ENCODE measurements at regions not wholly inside any gene's neighbourhood (a gene's known extent, or its start where the extent isn't known, plus 50 kb on each side); places are given as distances from the start of the nearest gene placed in this dataset.
"Not testable (repeated sequence)": the region's sequence is repeated elsewhere in the genome, so short reads cannot be mapped to it uniquely, and the experiment has no call there.

DNA sequence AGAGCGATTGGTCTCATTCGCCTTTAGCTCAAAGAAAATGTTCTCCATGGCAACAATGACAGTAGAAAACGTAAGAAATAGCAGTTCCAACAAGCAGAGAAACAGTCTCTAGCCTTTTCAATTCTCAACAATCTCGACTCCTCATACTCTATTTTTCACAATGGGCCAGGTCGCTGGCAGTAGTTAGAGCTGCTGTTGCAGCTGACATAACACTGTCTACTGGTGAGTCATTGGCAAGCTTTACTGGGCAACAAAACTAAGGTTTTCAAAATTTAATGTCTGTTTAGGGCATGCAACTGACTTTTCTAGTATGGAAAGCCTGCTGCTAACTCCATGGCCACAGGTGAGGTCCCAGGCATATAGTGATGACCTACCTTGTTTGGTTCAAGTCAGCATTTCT, 221.1 kb upstream of the KAZN start:
- in situ Hi-C loops (cut with HindIII; ENCODE audit: low sequenced_read_pairs), result no loop called here
- no peak for DNase-seq (ENCODE audit: low spot score)

DNA sequence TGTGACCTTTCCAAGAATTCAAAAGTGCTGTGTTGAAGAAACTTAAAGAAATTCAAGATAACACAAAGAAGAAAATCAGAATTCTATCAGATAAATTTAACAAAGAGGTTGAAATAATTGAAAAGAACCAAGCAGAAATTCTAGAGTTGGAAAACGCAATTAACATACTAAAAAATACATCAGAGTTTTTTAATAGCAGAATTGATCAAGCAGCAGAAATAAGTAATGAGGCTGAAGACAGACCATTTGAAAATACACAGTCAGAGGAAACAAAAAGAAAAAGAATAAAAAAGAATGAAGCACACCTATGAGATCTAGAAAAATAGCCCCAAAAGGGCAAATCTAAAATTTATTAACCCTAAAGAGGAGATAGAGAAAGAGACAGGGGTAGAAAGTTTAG, 218.1 kb upstream of the KAZN start:
- in situ Hi-C loops (cut with HindIII; ENCODE audit: low sequenced_read_pairs), result no loop called here
- DNase-seq (ENCODE audit: low spot score), result no peak

DNA sequence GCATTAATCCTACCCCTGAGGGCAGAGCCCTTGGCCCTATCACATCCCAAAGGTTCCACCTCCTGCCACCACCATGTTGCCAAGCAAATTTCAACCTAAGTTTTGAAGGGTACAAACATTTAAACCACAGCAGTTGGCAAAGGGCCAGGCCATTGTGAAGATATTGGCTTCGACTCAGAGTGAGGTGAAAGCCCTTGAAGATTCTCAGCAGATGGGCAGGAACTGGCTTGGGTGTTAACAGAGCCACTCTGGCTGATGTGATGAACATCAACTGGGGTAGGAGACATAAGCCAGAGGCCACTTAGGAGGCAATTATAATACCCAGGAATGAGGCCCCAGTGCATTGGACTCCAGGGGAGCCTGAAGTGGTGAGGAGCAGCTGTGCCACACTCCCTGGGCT, 207.7 kb upstream of the KAZN start:
- in situ Hi-C loops (cut with HindIII; ENCODE audit: low sequenced_read_pairs), result no loop called here
- DNase-seq (ENCODE audit: low spot score), result no peak

DNA sequence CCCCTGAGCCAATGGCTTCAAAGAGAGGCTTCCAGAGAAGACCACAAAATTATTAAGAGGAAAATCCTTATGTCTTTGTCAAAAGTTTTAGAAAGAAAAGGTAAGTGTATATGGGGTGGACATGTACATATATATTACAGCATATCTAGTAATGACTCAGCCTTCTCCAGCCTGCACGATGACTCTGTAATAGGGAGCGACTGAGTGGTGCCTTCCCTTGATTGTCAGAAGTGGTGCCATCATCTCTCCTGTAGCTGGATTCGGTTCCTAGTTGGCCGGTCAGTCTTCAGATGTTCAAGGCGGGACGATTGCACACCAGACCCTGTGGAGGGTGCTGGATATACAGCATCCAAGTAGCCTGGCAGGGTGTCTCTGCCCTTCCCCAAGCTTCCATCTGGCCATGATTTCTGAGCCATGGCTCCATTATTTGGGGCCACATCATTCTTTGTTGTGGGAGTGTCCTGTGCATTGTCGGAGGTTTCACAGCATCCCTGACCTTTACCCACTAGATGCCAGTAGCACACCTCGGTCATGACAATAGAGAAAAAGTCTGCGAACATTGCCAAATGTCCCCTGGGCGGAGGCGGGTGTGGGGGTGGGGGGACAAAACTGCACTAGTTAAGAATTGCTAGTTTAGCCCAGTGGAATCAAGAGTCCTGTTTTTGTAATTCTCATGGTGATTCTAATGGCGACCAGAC, 206.2 kb upstream of the KAZN start:
- peak; percentile 19 for DNase-seq (ENCODE audit: low spot score)
- in situ Hi-C loops (cut with HindIII; ENCODE audit: low sequenced_read_pairs), result no loop called here

DNA sequence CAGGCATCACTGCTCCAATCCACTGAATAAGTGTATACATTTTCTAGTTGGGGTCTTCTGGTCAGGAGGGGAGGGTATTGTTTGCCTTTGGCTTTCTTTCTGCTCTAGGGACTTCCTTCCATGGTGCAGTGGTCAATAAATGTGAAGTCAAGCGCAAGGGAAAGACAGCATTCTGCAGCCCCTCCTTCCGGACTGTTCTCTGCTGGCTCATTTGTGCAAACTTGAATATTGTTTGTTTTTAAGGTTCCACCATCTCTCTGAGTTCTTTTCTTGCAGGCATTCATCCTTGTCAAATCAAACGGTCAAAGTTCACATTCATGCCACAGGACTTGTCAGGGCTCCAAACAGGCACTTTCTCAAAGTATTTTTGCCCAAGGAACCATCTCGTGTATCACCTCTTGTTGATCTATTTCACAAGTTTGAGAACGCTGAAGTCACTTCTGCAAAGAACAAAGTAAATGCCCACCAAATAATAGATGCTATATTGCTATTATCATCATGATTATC, 205.6 kb upstream of the KAZN start:
- no peak for DNase-seq (ENCODE audit: low spot score)
- in situ Hi-C loops (cut with HindIII; ENCODE audit: low sequenced_read_pairs), result no loop called here

DNA sequence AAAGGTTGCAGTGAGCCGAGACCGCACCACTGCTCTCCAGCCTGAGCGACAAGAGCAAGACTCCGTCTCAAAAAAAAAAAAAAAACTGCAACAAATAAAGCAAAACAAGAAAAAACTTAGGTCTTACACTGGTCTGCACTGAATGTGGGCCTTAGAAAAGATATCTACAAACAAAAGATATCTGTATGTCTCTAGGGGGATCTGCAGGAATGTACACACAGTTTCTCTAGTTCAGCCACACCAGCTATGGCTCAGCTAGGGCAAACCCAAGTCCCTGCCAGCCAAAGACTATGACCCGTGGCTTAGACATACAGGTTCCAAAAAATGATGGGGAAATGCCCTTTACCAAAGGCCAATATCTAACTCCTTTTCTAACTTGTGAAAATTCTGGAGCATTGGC, 202.4 kb upstream of the KAZN start:
- in situ Hi-C loops (cut with HindIII; ENCODE audit: low sequenced_read_pairs), result no loop called here
- no peak for DNase-seq (ENCODE audit: low spot score)

DNA sequence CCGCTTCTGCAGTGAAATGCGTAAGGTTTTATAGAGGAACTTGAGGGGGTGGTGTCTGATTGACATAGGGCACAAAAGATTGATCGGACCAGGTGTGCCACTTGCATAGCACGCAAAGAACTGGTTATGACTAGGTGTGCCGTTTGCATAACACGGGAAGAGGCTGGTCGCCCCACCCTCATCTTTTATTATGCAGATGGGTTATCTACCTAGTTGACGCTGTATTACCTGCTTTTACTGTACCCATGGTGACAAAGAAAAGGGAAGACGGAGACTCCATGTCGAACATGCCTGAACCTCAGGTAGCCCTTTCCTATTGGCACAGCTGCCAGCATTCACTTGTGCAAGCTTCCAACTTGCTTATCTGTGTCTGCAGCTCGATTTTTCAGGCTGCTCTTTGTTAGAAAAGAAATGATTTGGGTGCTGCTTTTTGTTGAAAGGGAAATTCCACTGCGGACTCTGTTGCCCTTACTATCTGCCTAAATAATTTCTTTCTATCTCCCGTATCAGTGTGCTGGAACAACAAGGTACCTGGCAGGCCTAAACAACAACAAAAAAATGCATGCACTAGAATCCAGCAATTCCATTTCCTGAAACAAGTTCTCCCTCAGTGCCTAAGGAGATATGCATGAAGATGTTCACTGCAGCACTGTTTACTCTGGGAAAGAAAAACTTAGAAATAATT, 194.4 kb upstream of the KAZN start:
- DNase-seq (ENCODE audit: low spot score), result no peak
- in situ Hi-C loops (cut with HindIII; ENCODE audit: low sequenced_read_pairs), result no loop called here

DNA sequence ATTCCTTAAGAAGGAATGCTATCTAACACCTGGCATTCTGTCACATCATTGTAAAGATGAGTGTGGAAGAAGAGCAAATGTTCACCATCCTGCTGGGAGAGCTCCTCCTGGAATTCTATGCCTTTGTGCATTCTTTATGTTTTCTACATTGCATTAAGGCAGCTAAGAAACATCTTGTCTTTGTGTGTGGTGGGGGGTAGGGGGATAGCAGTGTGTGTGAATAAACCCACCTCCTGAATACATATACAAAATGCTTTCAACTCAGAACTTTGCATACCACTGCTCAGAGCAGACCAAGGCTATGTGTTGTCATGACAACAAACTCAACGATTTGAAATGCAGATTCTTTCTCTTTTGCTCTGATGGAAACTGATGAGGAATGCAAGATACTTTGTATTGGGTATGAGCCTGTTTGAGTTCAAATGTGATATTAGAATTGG, 193.6 kb upstream of the KAZN start:
- in situ Hi-C loops (cut with HindIII; ENCODE audit: low sequenced_read_pairs), result no loop called here
- no peak for DNase-seq (ENCODE audit: low spot score)

DNA sequence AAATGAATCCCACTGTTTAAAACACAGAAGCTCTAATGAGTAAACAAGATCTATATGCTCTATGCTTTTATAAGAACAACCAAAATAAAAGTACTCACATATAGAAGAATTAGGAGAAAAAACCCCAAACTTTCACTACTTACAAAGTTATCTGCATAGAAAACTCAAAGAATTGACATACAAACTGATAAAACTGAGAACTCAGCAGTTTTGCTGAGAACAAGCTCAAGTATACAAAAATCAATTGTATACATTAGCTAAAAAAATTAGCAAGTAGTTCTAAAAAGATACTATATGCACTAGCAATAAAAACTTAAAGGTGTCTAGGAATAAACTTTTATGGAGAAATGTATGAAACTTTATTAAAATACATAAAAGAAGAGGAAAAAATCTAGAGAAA, 186.2 kb upstream of the KAZN start:
- in situ Hi-C loops (cut with HindIII; ENCODE audit: low sequenced_read_pairs), result no loop called here
- DNase-seq (ENCODE audit: low spot score), result no peak

DNA sequence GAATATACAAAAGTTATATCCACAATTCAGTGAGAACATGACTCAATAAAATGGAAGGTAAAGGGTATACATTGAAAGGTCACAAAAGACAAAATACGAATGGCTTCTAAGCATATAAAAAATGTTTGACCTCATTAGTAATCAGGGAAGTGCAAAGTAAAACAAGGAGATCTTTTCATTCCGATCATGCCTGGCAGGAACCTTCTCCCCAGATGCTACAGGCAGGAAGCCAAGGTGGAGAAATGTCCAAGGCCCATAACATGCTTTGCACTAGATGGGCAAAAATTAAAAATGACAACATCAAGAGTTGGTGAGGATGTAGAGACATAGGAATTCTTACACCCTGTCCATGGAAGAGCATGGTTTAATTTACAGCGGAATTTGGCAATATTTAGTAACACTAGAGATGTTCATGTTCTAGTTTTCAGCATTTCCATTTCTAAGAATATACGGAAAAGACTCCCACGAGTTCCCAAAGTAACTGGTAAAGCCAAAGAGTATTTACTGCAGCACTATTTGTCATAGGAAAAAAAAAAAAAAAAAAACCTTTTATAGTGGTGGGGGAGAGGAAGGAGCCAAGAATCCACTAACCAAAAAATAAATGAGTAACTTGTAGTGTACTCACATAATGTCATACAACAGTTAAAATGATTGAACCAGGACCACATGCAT, 184.5 kb upstream of the KAZN start:
- peak; percentile 37 for DNase-seq (ENCODE audit: low spot score)
- in situ Hi-C loops (cut with HindIII; ENCODE audit: low sequenced_read_pairs), result no loop called here

DNA sequence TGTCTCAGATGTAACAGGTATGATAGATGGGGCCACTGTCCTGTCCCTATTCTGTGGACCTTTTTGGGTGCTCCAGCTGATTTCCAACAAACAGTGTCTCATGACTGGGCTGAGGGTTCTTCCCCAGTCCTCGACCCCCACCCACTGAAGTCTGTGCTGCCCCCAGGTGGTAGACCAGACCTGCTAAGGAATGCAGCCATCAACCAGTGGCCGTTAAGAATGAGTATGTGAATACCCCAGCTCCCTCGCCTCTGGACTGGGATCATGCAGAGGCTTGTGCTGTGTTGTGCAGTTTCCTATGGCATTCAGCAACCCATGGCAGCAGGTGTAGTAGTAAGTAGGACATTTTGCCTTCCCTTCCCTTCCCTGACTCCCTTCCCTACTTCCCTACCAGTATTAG, 183.1 kb upstream of the KAZN start:
- no peak for DNase-seq (ENCODE audit: low spot score)
- in situ Hi-C loops (cut with HindIII; ENCODE audit: low sequenced_read_pairs), result no loop called here

DNA sequence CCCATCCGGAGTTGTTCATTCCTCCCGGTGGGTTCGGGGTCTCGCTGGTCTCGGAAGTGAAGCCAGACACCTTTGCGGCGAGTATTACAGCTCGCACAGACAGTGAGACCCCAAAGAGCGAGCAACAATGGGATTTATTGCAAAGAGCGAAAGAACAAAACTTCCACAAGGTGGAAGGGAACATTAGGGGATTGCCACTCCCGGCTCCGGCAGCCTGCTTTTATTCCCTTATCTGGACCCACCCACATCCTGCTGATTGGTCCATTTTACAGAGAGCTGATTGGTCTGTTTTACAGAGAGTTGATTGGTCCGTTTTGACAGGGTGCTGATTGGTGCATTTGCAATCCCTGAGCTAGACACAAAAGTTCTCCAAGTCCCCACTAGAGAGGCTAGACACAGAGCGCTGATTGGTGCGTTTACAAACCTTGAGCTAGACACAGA, 178.7 kb upstream of the KAZN start:
- in situ Hi-C loops (cut with HindIII; ENCODE audit: low sequenced_read_pairs); DNase-seq (ENCODE audit: low spot score): not testable (repeated sequence)

DNA sequence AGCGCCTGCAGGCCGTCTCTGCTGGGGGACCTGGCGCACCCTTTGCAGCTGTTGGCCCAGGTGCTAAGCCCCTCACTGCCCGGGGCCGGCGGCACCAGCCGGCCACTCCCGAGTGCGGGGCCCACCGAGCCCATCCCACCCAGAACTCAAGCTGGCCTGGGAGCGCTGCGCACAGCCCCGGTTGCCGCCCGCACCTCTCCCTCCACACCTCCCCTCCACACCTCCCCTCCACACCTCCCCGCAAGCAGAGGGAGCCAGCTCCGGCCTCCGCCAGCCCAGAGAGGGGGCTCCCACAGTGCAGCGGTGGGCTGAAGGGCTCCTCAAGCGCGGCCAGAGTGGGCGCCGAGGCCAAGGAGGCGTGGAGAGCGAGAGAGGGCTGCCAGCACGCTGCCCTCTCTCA, 177.8 kb upstream of the KAZN start:
- in situ Hi-C loops (cut with HindIII; ENCODE audit: low sequenced_read_pairs), result no loop called here
- no peak for DNase-seq (ENCODE audit: low spot score)

DNA sequence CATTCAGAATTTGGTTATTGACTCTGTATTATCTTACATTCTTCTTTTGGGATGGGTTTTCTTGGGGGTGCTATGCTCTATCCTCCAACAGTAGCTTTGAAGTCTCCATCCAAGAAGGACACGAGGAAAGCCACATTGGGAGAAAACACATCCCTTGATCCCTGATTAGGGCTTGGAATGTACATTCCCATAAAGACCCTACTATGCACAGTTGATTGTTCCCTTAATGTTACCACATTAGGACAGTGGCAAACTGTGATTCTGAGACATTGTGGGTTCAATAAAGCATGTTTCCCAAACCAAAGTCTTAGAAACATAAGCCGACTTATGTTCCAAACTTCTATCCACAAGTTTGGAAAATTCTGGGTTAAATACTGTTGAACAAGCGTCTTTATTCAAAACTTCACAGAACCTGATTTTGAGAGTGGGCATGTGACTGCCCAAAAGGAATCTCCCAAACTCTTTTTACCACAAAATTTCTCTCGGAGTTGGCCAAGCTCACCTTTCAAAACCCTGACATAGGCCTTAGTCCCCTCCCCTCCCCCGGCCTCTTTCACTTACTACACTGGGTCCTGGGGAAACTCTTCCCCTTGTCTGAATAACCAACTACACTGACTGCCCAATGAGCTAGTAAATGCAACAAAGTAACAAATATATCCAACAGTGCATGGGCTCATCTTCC, 177.0 kb upstream of the KAZN start:
- in situ Hi-C loops (cut with HindIII; ENCODE audit: low sequenced_read_pairs), result no loop called here
- DNase-seq (ENCODE audit: low spot score), result no peak

DNA sequence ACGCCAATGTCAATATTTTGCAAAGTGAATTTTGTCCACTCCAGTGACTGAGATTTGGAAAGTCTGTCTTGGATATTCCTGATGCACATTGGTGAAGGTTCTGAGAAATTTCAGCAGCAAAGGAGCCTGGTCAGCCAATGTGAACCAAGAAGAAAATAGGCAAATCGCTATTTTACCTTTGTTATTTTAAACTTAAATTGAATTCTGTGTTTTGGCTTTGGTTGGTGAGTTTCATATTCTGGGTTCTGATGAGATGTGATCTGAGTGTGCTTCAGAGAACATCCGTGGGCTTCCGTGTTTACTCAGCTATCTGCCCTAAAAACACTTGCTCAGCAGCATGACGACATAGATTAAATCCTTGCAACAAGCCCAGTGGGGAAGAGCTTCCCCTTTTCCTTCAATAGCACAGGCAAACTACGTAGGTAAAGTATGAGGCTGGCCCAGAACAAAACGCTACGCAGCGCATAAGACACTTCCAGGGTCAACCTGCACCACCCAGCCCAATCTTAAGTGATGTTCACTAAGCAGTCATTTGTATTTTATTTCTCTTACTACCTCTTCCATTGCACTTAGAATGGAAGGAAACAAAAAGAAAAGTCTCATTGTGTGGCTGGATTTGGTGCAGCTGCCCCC, 176.4 kb upstream of the KAZN start:
- in situ Hi-C loops (cut with HindIII; ENCODE audit: low sequenced_read_pairs), result no loop called here

DNA sequence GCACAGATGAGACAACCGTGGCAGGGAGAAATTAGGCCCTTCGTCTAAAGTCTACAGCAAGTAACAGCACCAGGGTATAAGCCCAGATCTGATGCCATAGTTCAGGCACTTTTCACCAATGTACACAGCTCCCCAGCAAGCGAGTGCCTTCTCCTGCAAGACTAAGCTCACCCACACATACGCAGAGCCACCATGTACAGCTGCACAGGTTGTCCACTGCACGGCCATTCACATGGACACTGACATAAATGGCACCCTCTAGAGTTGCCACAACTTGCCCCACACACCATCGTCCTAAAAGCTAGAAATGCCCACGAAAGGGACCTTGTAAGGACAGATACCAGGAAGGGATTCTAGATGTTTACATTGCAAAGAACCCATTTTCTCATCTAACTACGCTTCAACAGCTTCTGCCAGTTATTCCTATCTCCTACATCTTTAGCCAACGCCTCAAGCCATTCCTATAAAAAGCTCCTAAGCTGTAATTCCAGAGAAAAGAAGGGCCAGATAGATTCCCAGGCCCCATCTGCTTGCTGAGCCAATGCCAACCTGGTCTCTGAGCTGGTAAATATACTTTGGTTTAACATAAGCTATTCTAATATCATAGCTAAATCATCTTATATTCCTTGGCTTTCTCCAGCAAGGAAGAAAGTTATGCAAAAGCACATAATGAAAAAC, 174.0 kb upstream of the KAZN start:
- in situ Hi-C loops (cut with HindIII; ENCODE audit: low sequenced_read_pairs), result no loop called here
- peak; percentile 59 for DNase-seq (ENCODE audit: low spot score)

More for the DNA sequence above, 176.4 kb upstream of the KAZN start:
- DNase-seq (ENCODE audit: low spot score), result no peak

DNA sequence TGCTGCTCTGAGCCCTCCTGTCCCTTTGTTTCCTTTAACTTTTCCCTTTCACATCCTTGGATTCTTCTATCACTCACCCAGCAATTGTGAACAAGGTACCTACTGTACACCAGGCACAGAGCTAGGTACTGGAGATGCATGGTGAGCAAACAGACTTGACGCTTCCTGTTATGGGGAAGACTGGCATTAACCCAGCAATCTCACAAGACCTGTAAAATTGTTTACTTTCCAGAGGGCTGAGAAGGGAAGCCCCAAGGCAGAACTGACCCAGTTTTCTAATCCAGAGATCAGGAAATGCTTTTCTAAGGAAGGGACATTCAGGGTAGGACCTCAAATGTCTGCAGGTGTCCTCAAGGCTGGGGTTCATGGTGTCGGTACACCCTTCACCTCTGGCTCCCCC, 171.6 kb upstream of the KAZN start:
- no peak for DNase-seq (ENCODE audit: low spot score)
- in situ Hi-C loops (cut with HindIII; ENCODE audit: low sequenced_read_pairs), result no loop called here

DNA sequence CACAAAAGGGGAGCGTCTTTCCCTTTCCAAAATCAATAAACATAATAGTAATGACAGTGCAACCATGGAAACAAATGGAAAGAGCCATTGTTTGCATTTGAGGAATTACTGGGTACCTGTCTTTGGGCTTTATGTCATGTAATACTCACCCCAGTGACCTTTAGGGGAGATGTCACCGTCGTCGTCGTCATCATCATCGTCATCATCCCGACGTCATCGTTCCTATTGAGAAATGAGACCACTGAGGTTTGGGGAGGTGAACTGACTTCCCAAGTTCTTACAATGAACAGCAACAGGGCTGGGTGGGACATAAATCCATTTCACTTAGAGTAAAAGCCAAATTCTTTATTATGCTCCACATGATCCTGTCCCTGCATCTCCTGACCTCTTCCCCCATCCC, 168.9 kb upstream of the KAZN start:
- in situ Hi-C loops (cut with HindIII; ENCODE audit: low sequenced_read_pairs), result no loop called here
- DNase-seq (ENCODE audit: low spot score), result no peak

DNA sequence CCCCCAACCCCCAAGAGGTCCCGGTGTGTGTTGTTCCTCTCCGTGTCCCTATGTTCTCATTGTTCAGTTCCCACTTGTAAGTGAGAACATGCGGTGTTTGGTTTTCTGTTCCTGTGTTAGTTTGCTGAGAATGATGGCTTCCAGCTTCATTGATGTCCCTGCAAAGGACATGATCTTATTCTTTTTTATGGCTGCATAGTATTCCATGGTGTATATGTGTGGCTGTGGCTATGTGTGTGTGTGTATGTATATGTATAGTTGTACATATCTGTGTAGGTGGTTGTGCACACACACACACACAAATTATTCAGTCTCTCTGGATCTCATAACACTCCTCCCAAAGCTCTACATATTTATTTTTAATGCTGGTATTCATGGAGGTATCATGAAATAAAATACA, 165.8 kb upstream of the KAZN start:
- in situ Hi-C loops (cut with HindIII; ENCODE audit: low sequenced_read_pairs); DNase-seq (ENCODE audit: low spot score): not testable (repeated sequence)

All from G401 (cell line).